Bronchial epithelial cell (primary cell): ENCODE measurements at regions not wholly inside any gene's neighbourhood (a gene's known extent, or its start where the extent isn't known, plus 50 kb on each side); places are given as distances from the start of the nearest gene placed in this dataset.

Source experiments
- DNase-seq: peaks from one replicate; pipeline ENCODE4 v3.0.0-alpha.2; 2010; ENCODE audit warnings: low read depth
- FAIRE-seq: peaks from 2 replicates; lab custom pipeline; 2011; peaks lifted over from hg19 to GRCh38; lab: Jason Lieb, UNC
- H3K27me3 ChIP-seq: 2 replicates; pipeline ENCODE4 v1.5.1; 2011; ENCODE audit warnings: low read length; ENCODE audit not compliant: control insufficient read depth, insufficient read depth
- H3K36me3 ChIP-seq: 2 replicates; pipeline ENCODE4 v1.5.1; 2011; ENCODE audit warnings: low read length; ENCODE audit not compliant: control insufficient read depth, insufficient read depth
- H3K4me3 ChIP-seq: 2 replicates; pipeline ENCODE4 v1.5.1; 2011; ENCODE audit warnings: mild to moderate bottlenecking, low read depth, low read length, control low read depth
- CTCF ChIP-seq: IDR thresholded peaks from 2 replicates; pipeline ENCODE4 v1.5.1; 2011; ENCODE audit warnings: mild to moderate bottlenecking, moderate library complexity, low read length, control low read depth, inconsistent platforms; ENCODE audit not compliant: insufficient read depth, severe bottlenecking

- no peak for FAIRE-seq
- Histone ChIP-seq H3K27me3 (no peaks in the 10 kb centered on the region), H3K4me3 (no peak overlapping the region), H3K36me3 (no peaks in the 10 kb centered on the region)
- DNase-seq = no peak
- TF ChIP-seq CTCF = no peak
Measured at GRCh38 chr3:43892526-43892925, 201.8 kb downstream of the ABHD5 start.

GRCh38 chr3:43893727-43894126 is 203.0 kb downstream of the ABHD5 start:
- TF ChIP-seq CTCF = no peak
- no peaks in the 10 kb centered on the region for H3K36me3 ChIP-seq
- peak overlapping the region; percentile 47 for H3K4me3 ChIP-seq
- no peaks in the 10 kb centered on the region for H3K27me3 ChIP-seq
- FAIRE-seq (no peak), DNase-seq (peak; percentile 52)

GRCh38 chr3:43894176-43895049 is 203.7 kb downstream of the ABHD5 start:
- Histone ChIP-seq H3K4me3 (peak overlapping the region; percentile 47), H3K36me3 (no peaks in the 10 kb centered on the region), H3K27me3 (no peaks in the 10 kb centered on the region)
- DNase-seq = peak; percentile 54
- no peak for FAIRE-seq
- no peak for TF ChIP-seq CTCF

GRCh38 chr3:43895573-43895972 is 204.8 kb downstream of the ABHD5 start:
- Histone ChIP-seq H3K36me3 (no peaks in the 10 kb centered on the region), H3K4me3 (no peak overlapping the region), H3K27me3 (no peaks in the 10 kb centered on the region)
- no peak for TF ChIP-seq CTCF
- DNase-seq (no peak), FAIRE-seq (no peak)

GRCh38 chr3:43902415-43902814 is 211.7 kb downstream of the ABHD5 start:
- no peaks in the 10 kb centered on the region for H3K36me3 ChIP-seq

More at GRCh38 chr3:43902415-43902814, 211.7 kb downstream of the ABHD5 start:
- Histone ChIP-seq H3K4me3 (no peak overlapping the region), H3K27me3 (no peaks in the 10 kb centered on the region)
- DNase-seq (no peak), FAIRE-seq (no peak)
- TF ChIP-seq CTCF = no peak
